ENCODE measurements at regions not wholly inside any gene's neighbourhood (a gene's known extent, or its start where the extent isn't known, plus 50 kb on each side); places are given as distances from the start of the nearest gene placed in this dataset.

GRCh38 chr16:87119748-87120147, 197.4 kb downstream of the C16orf95 start (continued):
- no peak for TF ChIP-seq CTCF (IDR thresholded peaks at IDR 0.05; ENCODE audit: low read depth, low read length, missing input control)
- TF ChIP-seq SP1 (IDR thresholded peaks at IDR 0.05), result no peak

GRCh38 chr16:87121816-87122215, 195.4 kb downstream of the C16orf95 start:
- DNase-seq (ENCODE audit: low spot score), result no peak
- 75% methylated on average over 4 of the region's 4 CpGs for whole genome bisulfite sequencing
- Histone ChIP-seq H3K27ac (ENCODE audit: low read depth in 1 of 2, low read length in 2 of 2) (no peak overlapping the region), H3K9ac (ENCODE audit: low read depth in 1 of 2, low read length in 2 of 2) (no peak overlapping the region), H3K4me3 (ENCODE audit: low read depth in 1 of 3, low read length in 3 of 3) (no peak overlapping the region), H3K9me3 (ENCODE audit: control insufficient read depth in 4 of 4, low read length in 3 of 4) (peaks cover 0 to 10% (median 8%) of the 10 kb centered on the region in 4 donors), H3K36me3 (ENCODE audit: control insufficient read depth in 4 of 4, insufficient read depth in 3 of 4, low read depth in 1 of 4, low read length in 3 of 4) (no peaks in the 10 kb centered on the region), H3K4me1 (ENCODE audit: control insufficient read depth in 4 of 4, insufficient read depth in 4 of 4, low read length in 3 of 4) (no peaks in the 10 kb centered on the region), H3K27me3 (ENCODE audit: control insufficient read depth in 4 of 4, insufficient read depth in 4 of 4, low read length in 3 of 4) (no peaks in the 10 kb centered on the region)
- TF ChIP-seq GABPA (IDR thresholded peaks at IDR 0.05 in 1 of 2, conservative IDR thresholded peaks at IDR 0.05 in 1 of 2) (no peak), EGR1 (IDR thresholded peaks at IDR 0.05; ENCODE audit: low read depth in 2 of 2) (no peak), HNF4G (IDR thresholded peaks at IDR 0.05) (no peak), JUND (IDR thresholded peaks at IDR 0.05) (no peak), HNF4A (conservative IDR thresholded peaks at IDR 0.05) (no peak), NR2F2 (IDR thresholded peaks at IDR 0.05) (no peak), FOXA2 (IDR thresholded peaks at IDR 0.05) (no peak), YY1 (IDR thresholded peaks at IDR 0.05) (no peak), MAX (IDR thresholded peaks at IDR 0.05) (no peak), SP1 (IDR thresholded peaks at IDR 0.05) (no peak), ZBTB33 (IDR thresholded peaks at IDR 0.05) (no peak), RXRA (IDR thresholded peaks at IDR 0.05) (no peak)
- TF ChIP-seq, protein P1, sequence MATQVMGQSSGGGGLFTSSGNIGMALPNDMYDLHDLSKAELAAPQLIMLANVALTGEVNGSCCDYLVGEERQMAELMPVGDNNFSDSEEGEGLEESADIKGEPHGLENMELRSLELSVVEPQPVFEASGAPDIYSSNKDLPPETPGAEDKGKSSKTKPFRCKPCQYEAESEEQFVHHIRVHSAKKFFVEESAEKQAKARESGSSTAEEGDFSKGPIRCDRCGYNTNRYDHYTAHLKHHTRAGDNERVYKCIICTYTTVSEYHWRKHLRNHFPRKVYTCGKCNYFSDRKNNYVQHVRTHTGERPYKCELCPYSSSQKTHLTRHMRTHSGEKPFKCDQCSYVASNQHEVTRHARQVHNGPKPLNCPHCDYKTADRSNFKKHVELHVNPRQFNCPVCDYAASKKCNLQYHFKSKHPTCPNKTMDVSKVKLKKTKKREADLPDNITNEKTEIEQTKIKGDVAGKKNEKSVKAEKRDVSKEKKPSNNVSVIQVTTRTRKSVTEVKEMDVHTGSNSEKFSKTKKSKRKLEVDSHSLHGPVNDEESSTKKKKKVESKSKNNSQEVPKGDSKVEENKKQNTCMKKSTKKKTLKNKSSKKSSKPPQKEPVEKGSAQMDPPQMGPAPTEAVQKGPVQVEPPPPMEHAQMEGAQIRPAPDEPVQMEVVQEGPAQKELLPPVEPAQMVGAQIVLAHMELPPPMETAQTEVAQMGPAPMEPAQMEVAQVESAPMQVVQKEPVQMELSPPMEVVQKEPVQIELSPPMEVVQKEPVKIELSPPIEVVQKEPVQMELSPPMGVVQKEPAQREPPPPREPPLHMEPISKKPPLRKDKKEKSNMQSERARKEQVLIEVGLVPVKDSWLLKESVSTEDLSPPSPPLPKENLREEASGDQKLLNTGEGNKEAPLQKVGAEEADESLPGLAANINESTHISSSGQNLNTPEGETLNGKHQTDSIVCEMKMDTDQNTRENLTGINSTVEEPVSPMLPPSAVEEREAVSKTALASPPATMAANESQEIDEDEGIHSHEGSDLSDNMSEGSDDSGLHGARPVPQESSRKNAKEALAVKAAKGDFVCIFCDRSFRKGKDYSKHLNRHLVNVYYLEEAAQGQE (IDR thresholded peaks at IDR 0.05), result no peak

Measured in liver (tissue), 8 donors.